C4-2B (cell line): ENCODE measurements at regions not wholly inside any gene's neighbourhood (a gene's known extent, or its start where the extent isn't known, plus 50 kb on each side); places are given as distances from the start of the nearest gene placed in this dataset.

ENCODE experiments used
- CTCF ChIP-seq: fragments of 450-650 bp; conservative IDR thresholded peaks from 2 replicates; pipeline ENCODE4 v1.5.1; 2017; ENCODE audit warnings: mild to moderate bottlenecking
- ZFX ChIP-seq: fragments of 450-650 bp; IDR thresholded peaks from 2 replicates; pipeline ENCODE4 v1.6.1; 2017

GRCh38 chr1:94332952-94333351 lies 85.2 kb upstream of the ABCD3 start:
- TF ChIP-seq CTCF (no peak), ZFX (no peak)
